ENCODE measurements at regions not wholly inside any gene's neighbourhood (a gene's known extent, or its start where the extent isn't known, plus 50 kb on each side); places are given as distances from the start of the nearest gene placed in this dataset.

DNA sequence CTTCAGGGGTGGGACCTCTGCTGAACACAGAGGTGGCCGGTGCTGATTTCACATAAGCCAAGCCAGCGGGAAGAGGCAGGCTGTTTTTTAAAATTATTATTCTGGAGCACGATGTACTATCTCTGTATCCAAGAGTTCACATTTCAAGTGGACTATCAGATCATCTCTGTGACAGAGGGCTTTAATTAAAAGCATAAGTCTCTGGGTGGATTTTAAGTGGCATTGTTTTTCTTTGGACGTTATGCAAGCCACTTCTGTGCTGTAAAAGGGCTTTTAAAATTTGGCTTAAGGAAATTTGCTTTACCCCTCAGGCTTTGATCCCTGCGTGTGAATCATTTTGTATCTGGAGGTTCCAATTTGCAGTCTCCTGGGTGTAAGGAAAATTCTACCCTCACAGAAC lies 124.7 kb downstream of the PALM2AKAP2 start:
- TF ChIP-seq FOXP1 (CRISPR knock-in tag; IDR thresholded peaks at IDR 0.05; ENCODE audit: borderline replicate concordance): no peak
- TF ChIP-seq, protein P1, sequence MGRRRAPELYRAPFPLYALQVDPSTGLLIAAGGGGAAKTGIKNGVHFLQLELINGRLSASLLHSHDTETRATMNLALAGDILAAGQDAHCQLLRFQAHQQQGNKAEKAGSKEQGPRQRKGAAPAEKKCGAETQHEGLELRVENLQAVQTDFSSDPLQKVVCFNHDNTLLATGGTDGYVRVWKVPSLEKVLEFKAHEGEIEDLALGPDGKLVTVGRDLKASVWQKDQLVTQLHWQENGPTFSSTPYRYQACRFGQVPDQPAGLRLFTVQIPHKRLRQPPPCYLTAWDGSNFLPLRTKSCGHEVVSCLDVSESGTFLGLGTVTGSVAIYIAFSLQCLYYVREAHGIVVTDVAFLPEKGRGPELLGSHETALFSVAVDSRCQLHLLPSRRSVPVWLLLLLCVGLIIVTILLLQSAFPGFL (CRISPR knock-in tag; IDR thresholded peaks at IDR 0.05; ENCODE audit: borderline replicate concordance): no peak
- TF ChIP-seq, protein P2, sequence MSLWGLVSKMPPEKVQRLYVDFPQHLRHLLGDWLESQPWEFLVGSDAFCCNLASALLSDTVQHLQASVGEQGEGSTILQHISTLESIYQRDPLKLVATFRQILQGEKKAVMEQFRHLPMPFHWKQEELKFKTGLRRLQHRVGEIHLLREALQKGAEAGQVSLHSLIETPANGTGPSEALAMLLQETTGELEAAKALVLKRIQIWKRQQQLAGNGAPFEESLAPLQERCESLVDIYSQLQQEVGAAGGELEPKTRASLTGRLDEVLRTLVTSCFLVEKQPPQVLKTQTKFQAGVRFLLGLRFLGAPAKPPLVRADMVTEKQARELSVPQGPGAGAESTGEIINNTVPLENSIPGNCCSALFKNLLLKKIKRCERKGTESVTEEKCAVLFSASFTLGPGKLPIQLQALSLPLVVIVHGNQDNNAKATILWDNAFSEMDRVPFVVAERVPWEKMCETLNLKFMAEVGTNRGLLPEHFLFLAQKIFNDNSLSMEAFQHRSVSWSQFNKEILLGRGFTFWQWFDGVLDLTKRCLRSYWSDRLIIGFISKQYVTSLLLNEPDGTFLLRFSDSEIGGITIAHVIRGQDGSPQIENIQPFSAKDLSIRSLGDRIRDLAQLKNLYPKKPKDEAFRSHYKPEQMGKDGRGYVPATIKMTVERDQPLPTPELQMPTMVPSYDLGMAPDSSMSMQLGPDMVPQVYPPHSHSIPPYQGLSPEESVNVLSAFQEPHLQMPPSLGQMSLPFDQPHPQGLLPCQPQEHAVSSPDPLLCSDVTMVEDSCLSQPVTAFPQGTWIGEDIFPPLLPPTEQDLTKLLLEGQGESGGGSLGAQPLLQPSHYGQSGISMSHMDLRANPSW (CRISPR knock-in tag; conservative IDR thresholded peaks at IDR 0.05; ENCODE audit: low read depth): no peak
- TF ChIP-seq CREB1 (CRISPR knock-in tag; IDR thresholded peaks at IDR 0.05): no peak
- TF ChIP-seq ZNF232 (CRISPR knock-in tag; IDR thresholded peaks at IDR 0.05): no peak
- TF ChIP-seq, protein P3, sequence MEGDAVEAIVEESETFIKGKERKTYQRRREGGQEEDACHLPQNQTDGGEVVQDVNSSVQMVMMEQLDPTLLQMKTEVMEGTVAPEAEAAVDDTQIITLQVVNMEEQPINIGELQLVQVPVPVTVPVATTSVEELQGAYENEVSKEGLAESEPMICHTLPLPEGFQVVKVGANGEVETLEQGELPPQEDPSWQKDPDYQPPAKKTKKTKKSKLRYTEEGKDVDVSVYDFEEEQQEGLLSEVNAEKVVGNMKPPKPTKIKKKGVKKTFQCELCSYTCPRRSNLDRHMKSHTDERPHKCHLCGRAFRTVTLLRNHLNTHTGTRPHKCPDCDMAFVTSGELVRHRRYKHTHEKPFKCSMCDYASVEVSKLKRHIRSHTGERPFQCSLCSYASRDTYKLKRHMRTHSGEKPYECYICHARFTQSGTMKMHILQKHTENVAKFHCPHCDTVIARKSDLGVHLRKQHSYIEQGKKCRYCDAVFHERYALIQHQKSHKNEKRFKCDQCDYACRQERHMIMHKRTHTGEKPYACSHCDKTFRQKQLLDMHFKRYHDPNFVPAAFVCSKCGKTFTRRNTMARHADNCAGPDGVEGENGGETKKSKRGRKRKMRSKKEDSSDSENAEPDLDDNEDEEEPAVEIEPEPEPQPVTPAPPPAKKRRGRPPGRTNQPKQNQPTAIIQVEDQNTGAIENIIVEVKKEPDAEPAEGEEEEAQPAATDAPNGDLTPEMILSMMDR (IDR thresholded peaks at IDR 0.05): no peak
- no peak for TF ChIP-seq MYBL2 (CRISPR knock-in tag; IDR thresholded peaks at IDR 0.05)
- TF ChIP-seq SP1 (CRISPR knock-in tag; conservative IDR thresholded peaks at IDR 0.05): no peak
- TF ChIP-seq GRHL2 (CRISPR knock-in tag; IDR thresholded peaks at IDR 0.05; ENCODE audit: insufficient replicate concordance, severe bottlenecking): no peak
- no peak for TF ChIP-seq NR1H2 (CRISPR knock-in tag; IDR thresholded peaks at IDR 0.05)
- TF ChIP-seq ZNF416 (CRISPR knock-in tag; IDR thresholded peaks at IDR 0.05): no peak
- TF ChIP-seq, protein P4, sequence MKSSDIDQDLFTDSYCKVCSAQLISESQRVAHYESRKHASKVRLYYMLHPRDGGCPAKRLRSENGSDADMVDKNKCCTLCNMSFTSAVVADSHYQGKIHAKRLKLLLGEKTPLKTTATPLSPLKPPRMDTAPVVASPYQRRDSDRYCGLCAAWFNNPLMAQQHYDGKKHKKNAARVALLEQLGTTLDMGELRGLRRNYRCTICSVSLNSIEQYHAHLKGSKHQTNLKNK (CRISPR knock-in tag; IDR thresholded peaks at IDR 0.05): no peak
- TF ChIP-seq RELA (CRISPR knock-in tag; IDR thresholded peaks at IDR 0.05; ENCODE audit: borderline replicate concordance): no peak

Measured in WTC11 (cell line).